ENCODE measurements at regions not wholly inside any gene's neighbourhood (a gene's known extent, or its start where the extent isn't known, plus 50 kb on each side); places are given as distances from the start of the nearest gene placed in this dataset.
"Not testable (repeated sequence)": the region's sequence is repeated elsewhere in the genome, so short reads cannot be mapped to it uniquely, and the experiment has no call there.

DNA sequence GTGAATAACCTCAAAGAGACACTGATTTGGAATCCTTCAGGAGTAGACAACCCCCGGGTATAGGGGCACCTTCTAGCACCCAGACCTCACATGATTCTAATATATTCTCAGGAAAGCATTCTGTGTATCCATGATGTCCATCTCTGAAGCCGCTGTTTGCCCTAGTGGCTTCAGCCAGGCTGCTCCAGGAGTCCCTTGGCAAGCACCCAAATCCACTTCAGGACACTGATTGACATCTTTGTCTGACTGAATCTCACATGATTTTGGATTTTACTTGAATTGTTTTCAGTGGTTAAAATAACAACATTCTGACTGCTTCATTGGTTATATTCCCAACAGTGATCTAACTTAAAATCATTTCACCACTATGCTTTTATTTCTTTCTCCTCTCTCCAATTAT, 390.5 kb upstream of the CLEC14A start:
- POLR2A ChIA-PET: no interaction called here
- H3K36me3 Mint-ChIP-seq: no peaks in the 10 kb centered on the region

DNA sequence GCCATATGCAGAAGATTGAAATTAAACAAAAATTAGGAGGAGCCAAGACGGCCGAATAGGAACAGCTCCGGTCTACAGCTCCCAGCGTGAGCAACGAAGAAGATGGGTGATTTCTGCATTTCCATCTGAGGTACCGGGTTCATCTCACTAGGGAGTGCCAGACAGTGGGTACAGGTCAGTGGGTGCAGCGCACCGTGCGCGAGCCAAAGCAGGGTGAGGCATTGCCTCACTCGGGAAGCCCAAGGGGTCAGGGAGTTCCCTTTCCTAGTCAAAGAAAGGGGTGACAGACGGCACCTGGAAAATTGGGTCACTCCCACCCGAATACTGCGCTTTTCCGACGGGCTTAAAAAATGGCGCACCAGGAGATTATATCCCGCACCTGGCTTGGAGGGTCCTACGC, 379.0 kb upstream of the CLEC14A start:
- ATAC-seq; H3K27ac Mint-ChIP-seq; H3K4me3 Mint-ChIP-seq; DNase-seq (ENCODE audit: low spot score); POLR2A ChIA-PET; CTCF ChIA-PET; H3K4me1 Mint-ChIP-seq; H3K27me3 Mint-ChIP-seq (ENCODE audit: low read depth): not testable (repeated sequence)
- Mint-ChIP-seq H3K9me3 (peaks cover 63% of the 10 kb centered on the region), H3K36me3 (peaks cover 47% of the 10 kb centered on the region)

More for the DNA sequence above, 390.5 kb upstream of the CLEC14A start:
- TF ChIP-seq, protein P1, sequence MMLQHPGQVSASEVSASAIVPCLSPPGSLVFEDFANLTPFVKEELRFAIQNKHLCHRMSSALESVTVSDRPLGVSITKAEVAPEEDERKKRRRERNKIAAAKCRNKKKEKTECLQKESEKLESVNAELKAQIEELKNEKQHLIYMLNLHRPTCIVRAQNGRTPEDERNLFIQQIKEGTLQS (CRISPR knock-in tag; conservative IDR thresholded peaks at IDR 0.05): no peak
- no peak for TF ChIP-seq ZNF263 (CRISPR knock-in tag; IDR thresholded peaks at IDR 0.05; ENCODE audit: low read depth)
- TF ChIP-seq, protein P2, sequence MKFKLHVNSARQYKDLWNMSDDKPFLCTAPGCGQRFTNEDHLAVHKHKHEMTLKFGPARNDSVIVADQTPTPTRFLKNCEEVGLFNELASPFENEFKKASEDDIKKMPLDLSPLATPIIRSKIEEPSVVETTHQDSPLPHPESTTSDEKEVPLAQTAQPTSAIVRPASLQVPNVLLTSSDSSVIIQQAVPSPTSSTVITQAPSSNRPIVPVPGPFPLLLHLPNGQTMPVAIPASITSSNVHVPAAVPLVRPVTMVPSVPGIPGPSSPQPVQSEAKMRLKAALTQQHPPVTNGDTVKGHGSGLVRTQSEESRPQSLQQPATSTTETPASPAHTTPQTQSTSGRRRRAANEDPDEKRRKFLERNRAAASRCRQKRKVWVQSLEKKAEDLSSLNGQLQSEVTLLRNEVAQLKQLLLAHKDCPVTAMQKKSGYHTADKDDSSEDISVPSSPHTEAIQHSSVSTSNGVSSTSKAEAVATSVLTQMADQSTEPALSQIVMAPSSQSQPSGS (CRISPR knock-in tag; IDR thresholded peaks at IDR 0.05; ENCODE audit: borderline replicate concordance, low read depth): no peak
- TF ChIP-seq GABPB1 (CRISPR knock-in tag; IDR thresholded peaks at IDR 0.05): no peak
- TF ChIP-seq, protein P3, sequence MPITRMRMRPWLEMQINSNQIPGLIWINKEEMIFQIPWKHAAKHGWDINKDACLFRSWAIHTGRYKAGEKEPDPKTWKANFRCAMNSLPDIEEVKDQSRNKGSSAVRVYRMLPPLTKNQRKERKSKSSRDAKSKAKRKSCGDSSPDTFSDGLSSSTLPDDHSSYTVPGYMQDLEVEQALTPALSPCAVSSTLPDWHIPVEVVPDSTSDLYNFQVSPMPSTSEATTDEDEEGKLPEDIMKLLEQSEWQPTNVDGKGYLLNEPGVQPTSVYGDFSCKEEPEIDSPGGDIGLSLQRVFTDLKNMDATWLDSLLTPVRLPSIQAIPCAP (CRISPR knock-in tag; IDR thresholded peaks at IDR 0.05): no peak
- TF ChIP-seq, protein P4, sequence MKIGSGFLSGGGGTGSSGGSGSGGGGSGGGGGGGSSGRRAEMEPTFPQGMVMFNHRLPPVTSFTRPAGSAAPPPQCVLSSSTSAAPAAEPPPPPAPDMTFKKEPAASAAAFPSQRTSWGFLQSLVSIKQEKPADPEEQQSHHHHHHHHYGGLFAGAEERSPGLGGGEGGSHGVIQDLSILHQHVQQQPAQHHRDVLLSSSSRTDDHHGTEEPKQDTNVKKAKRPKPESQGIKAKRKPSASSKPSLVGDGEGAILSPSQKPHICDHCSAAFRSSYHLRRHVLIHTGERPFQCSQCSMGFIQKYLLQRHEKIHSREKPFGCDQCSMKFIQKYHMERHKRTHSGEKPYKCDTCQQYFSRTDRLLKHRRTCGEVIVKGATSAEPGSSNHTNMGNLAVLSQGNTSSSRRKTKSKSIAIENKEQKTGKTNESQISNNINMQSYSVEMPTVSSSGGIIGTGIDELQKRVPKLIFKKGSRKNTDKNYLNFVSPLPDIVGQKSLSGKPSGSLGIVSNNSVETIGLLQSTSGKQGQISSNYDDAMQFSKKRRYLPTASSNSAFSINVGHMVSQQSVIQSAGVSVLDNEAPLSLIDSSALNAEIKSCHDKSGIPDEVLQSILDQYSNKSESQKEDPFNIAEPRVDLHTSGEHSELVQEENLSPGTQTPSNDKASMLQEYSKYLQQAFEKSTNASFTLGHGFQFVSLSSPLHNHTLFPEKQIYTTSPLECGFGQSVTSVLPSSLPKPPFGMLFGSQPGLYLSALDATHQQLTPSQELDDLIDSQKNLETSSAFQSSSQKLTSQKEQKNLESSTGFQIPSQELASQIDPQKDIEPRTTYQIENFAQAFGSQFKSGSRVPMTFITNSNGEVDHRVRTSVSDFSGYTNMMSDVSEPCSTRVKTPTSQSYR (CRISPR knock-in tag; IDR thresholded peaks at IDR 0.05): no peak
- no peak for TF ChIP-seq ZNF219 (CRISPR knock-in tag; IDR thresholded peaks at IDR 0.05; ENCODE audit: borderline replicate concordance)
- no peak for TF ChIP-seq MXD4 (CRISPR knock-in tag; IDR thresholded peaks at IDR 0.05; ENCODE audit: borderline replicate concordance)
- TF ChIP-seq, protein P5, sequence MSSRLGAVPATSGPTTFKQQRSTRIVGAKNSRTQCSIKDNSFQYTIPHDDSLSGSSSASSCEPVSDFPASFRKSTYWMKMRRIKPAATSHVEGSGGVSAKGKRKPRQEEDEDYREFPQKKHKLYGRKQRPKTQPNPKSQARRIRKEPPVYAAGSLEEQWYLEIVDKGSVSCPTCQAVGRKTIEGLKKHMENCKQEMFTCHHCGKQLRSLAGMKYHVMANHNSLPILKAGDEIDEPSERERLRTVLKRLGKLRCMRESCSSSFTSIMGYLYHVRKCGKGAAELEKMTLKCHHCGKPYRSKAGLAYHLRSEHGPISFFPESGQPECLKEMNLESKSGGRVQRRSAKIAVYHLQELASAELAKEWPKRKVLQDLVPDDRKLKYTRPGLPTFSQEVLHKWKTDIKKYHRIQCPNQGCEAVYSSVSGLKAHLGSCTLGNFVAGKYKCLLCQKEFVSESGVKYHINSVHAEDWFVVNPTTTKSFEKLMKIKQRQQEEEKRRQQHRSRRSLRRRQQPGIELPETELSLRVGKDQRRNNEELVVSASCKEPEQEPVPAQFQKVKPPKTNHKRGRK (CRISPR knock-in tag; IDR thresholded peaks at IDR 0.05; ENCODE audit: borderline replicate concordance): no peak
- no peak for TF ChIP-seq ZNF396 (CRISPR knock-in tag; IDR thresholded peaks at IDR 0.05; ENCODE audit: borderline replicate concordance)
- TF ChIP-seq, protein P6, sequence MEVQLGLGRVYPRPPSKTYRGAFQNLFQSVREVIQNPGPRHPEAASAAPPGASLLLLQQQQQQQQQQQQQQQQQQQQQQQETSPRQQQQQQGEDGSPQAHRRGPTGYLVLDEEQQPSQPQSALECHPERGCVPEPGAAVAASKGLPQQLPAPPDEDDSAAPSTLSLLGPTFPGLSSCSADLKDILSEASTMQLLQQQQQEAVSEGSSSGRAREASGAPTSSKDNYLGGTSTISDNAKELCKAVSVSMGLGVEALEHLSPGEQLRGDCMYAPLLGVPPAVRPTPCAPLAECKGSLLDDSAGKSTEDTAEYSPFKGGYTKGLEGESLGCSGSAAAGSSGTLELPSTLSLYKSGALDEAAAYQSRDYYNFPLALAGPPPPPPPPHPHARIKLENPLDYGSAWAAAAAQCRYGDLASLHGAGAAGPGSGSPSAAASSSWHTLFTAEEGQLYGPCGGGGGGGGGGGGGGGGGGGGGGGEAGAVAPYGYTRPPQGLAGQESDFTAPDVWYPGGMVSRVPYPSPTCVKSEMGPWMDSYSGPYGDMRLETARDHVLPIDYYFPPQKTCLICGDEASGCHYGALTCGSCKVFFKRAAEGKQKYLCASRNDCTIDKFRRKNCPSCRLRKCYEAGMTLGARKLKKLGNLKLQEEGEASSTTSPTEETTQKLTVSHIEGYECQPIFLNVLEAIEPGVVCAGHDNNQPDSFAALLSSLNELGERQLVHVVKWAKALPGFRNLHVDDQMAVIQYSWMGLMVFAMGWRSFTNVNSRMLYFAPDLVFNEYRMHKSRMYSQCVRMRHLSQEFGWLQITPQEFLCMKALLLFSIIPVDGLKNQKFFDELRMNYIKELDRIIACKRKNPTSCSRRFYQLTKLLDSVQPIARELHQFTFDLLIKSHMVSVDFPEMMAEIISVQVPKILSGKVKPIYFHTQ (CRISPR knock-in tag; IDR thresholded peaks at IDR 0.05): no peak
- TF ChIP-seq, protein P7, sequence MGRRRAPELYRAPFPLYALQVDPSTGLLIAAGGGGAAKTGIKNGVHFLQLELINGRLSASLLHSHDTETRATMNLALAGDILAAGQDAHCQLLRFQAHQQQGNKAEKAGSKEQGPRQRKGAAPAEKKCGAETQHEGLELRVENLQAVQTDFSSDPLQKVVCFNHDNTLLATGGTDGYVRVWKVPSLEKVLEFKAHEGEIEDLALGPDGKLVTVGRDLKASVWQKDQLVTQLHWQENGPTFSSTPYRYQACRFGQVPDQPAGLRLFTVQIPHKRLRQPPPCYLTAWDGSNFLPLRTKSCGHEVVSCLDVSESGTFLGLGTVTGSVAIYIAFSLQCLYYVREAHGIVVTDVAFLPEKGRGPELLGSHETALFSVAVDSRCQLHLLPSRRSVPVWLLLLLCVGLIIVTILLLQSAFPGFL (CRISPR knock-in tag; IDR thresholded peaks at IDR 0.05; ENCODE audit: borderline replicate concordance): no peak
- TF ChIP-seq NR3C1 (CRISPR knock-in tag; conservative IDR thresholded peaks at IDR 0.05; ENCODE audit: low read depth): no peak
- TF ChIP-seq NR2C2 (CRISPR knock-in tag; IDR thresholded peaks at IDR 0.05): no peak
- TF ChIP-seq, protein P8, sequence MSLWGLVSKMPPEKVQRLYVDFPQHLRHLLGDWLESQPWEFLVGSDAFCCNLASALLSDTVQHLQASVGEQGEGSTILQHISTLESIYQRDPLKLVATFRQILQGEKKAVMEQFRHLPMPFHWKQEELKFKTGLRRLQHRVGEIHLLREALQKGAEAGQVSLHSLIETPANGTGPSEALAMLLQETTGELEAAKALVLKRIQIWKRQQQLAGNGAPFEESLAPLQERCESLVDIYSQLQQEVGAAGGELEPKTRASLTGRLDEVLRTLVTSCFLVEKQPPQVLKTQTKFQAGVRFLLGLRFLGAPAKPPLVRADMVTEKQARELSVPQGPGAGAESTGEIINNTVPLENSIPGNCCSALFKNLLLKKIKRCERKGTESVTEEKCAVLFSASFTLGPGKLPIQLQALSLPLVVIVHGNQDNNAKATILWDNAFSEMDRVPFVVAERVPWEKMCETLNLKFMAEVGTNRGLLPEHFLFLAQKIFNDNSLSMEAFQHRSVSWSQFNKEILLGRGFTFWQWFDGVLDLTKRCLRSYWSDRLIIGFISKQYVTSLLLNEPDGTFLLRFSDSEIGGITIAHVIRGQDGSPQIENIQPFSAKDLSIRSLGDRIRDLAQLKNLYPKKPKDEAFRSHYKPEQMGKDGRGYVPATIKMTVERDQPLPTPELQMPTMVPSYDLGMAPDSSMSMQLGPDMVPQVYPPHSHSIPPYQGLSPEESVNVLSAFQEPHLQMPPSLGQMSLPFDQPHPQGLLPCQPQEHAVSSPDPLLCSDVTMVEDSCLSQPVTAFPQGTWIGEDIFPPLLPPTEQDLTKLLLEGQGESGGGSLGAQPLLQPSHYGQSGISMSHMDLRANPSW (CRISPR knock-in tag; conservative IDR thresholded peaks at IDR 0.05; ENCODE audit: low read depth): no peak
- TF ChIP-seq GRHL2 (CRISPR knock-in tag; IDR thresholded peaks at IDR 0.05; ENCODE audit: insufficient replicate concordance, severe bottlenecking): no peak
- H3K27me3 Mint-ChIP-seq (ENCODE audit: low read depth): 0 out of 2 replicates have a peak, but pooled peaks cover 2% of the 10 kb centered on the region
- no peak for ATAC-seq
- CTCF ChIA-PET: no interaction called here
- no peak overlapping the region for H3K4me3 Mint-ChIP-seq
- H3K9me3 Mint-ChIP-seq: peaks cover 18% of the 10 kb centered on the region
- DNase-seq (ENCODE audit: low spot score): no peak
- no peaks in the 10 kb centered on the region for H3K4me1 Mint-ChIP-seq
- no peak overlapping the region for H3K27ac Mint-ChIP-seq

Measured in WTC11 (cell line).